IMR-90 (cell line): ENCODE measurements at regions not wholly inside any gene's neighbourhood (a gene's known extent, or its start where the extent isn't known, plus 50 kb on each side); places are given as distances from the start of the nearest gene placed in this dataset.

Source experiments
- ATAC-seq: fragments of 200-7000 bp; cut with Tn5 transposase; 2 replicates; pipeline ENCODE4 v1.9.1; 2020; ENCODE audit warnings: low read depth, mild to moderate bottlenecking, moderate library complexity
- BruUV-seq: library from RNA; stranded (reverse); fragments of 400-500 nt; replicated peaks from 2 replicates; lab custom pipeline; 2021; lab: Mats Ljungman, UMichigan
- CTCF ChIA-PET: fragments of 300-600 bp; formaldehyde crosslinking; extraction: SDS; loops from one replicate; lab custom pipeline; 2021; ENCODE audit warnings: antibody characterized with exemption; lab: Yijun Ruan, JAX
- POLR2A ChIA-PET: fragments of 300-600 bp; sonication (Branson Sonifier 250); formaldehyde crosslinking; loops from one replicate; lab custom pipeline; 2022; ENCODE audit warnings: antibody characterized with exemption; ENCODE audit not compliant: unreplicated experiment; lab: Charles Lee
- DNase-seq: peaks from one replicate; pipeline ENCODE4 v3.0.0; 2013
- H2AFZ ChIP-seq: replicated peaks from 2 replicates; pipeline ENCODE3; 2013; ENCODE audit warnings: low read length, mild to moderate bottlenecking; ENCODE audit not compliant: poor library complexity
- H2AK5ac ChIP-seq: 2 replicates; pipeline ENCODE4 v1.6.1; 2013; ENCODE audit warnings: low read depth, low read length, inconsistent platforms
- H2AK9ac ChIP-seq: replicated peaks from 2 replicates; pipeline ENCODE3; 2013; ENCODE audit warnings: mild to moderate bottlenecking, low read depth, low read length, moderate library complexity; ENCODE audit not compliant: poor library complexity
- H2BK120ac ChIP-seq: 2 replicates; pipeline ENCODE4 v1.6.1; 2013; ENCODE audit warnings: low read depth, low read length, inconsistent platforms
- H2BK15ac ChIP-seq: 3 replicates; pipeline ENCODE4 v1.6.1; 2013; ENCODE audit warnings: low read depth, low read length, inconsistent platforms
- H2BK20ac ChIP-seq: 2 replicates; pipeline ENCODE4 v1.6.1; 2013; ENCODE audit warnings: low read depth, mild to moderate bottlenecking, inconsistent platforms, low read length, moderate library complexity
- H2BK5ac ChIP-seq: 2 replicates; pipeline ENCODE4 v1.6.1; 2013; ENCODE audit warnings: mild to moderate bottlenecking, low read depth, low read length, inconsistent platforms; ENCODE audit not compliant: poor library complexity, severe bottlenecking
- H3K14ac ChIP-seq: replicated peaks from 2 replicates; pipeline ENCODE4 v1.6.1; 2013; ENCODE audit warnings: low read depth, low read length, inconsistent platforms
- H3K18ac ChIP-seq: 2 replicates; pipeline ENCODE4 v1.6.1; 2013; ENCODE audit warnings: low read depth, low read length, control low read depth
- H3K23ac ChIP-seq: 2 replicates; pipeline ENCODE4 v1.6.1; 2013; ENCODE audit warnings: low read depth, low read length, inconsistent platforms
- H3K27ac ChIP-seq: 2 replicates; pipeline ENCODE4 v1.5.1; 2013; ENCODE audit warnings: mild to moderate bottlenecking, control low read depth, low read length; ENCODE audit not compliant: insufficient read depth
- H3K27me3 ChIP-seq: 2 replicates; pipeline ENCODE4 v1.6.1; 2013; ENCODE audit warnings: low read length; ENCODE audit not compliant: control insufficient read depth, insufficient read depth
- H3K36me3 ChIP-seq: 2 replicates; pipeline ENCODE4 v1.6.1; 2013; ENCODE audit warnings: low read length, mixed read lengths; ENCODE audit not compliant: control insufficient read depth, insufficient read depth
- H3K4ac ChIP-seq: 2 replicates; pipeline ENCODE4 v1.6.1; 2013; ENCODE audit warnings: low read depth, low read length, inconsistent platforms
- H3K4me1 ChIP-seq: 2 replicates; pipeline ENCODE4 v1.6.1; 2013; ENCODE audit warnings: low read length, mixed read lengths; ENCODE audit not compliant: control insufficient read depth, insufficient read depth
- H3K4me2 ChIP-seq: 2 replicates; pipeline ENCODE4 v1.6.1; 2013; ENCODE audit warnings: low read depth, mild to moderate bottlenecking, control low read depth, low read length, moderate library complexity
- H3K4me3 ChIP-seq: 2 replicates; pipeline ENCODE4 v1.5.1; 2013; ENCODE audit warnings: low read depth, mild to moderate bottlenecking, control low read depth, low read length, moderate library complexity; ENCODE audit not compliant: insufficient read depth
- H3K56ac ChIP-seq: 2 replicates; pipeline ENCODE4 v1.6.1; 2013; ENCODE audit warnings: low read length, inconsistent platforms; ENCODE audit not compliant: insufficient read depth; ENCODE audit errors: extremely low read depth
- H3K79me1 ChIP-seq, 2 experiments: 2 replicates each; pipeline ENCODE4 v1.6.1; 2013; ENCODE audit warnings: low read length in 2 of 2, inconsistent platforms in 1 of 2, low read depth in 1 of 2
- H3K9ac ChIP-seq: 2 replicates; pipeline ENCODE4 v1.6.1; 2013; ENCODE audit warnings: low read depth, low read length, control low read depth
- H3K9me1 ChIP-seq: 2 replicates; pipeline ENCODE4 v1.6.1; 2013; ENCODE audit warnings: low read length, inconsistent platforms; ENCODE audit not compliant: insufficient read depth
- H3K9me3 ChIP-seq: 2 replicates; pipeline ENCODE4 v1.6.1; 2013; ENCODE audit warnings: low read length; ENCODE audit not compliant: control insufficient read depth, insufficient read depth
- H4K20me1 ChIP-seq: 2 replicates; pipeline ENCODE4 v1.6.1; 2013; ENCODE audit warnings: low read length, inconsistent platforms; ENCODE audit not compliant: insufficient read depth
- H4K5ac ChIP-seq: 2 replicates; pipeline ENCODE4 v1.6.1; 2013; ENCODE audit warnings: mild to moderate bottlenecking, low read depth, low read length, control low read depth
- H4K8ac ChIP-seq, 2 experiments: 2 replicates each; pipeline ENCODE4 v1.6.1; 2013; ENCODE audit warnings: low read depth in 2 of 2, low read length in 2 of 2, control low read depth in 1 of 2, inconsistent platforms in 1 of 2
- H4K91ac ChIP-seq: 2 replicates; pipeline ENCODE4 v1.6.1; 2013; ENCODE audit warnings: low read depth, low read length, inconsistent platforms; ENCODE audit not compliant: insufficient read depth
- BHLHE40 ChIP-seq: fragments of 150-350 bp; IDR thresholded peaks from 2 replicates; pipeline ENCODE4 v1.6.1; 2016; ENCODE audit warnings: mild to moderate bottlenecking, low read depth, low read length
- FOS ChIP-seq: fragments of 150-350 bp; IDR thresholded peaks from 2 replicates; pipeline ENCODE4 v1.6.1; 2016; ENCODE audit warnings: low read depth, low read length
- MAZ ChIP-seq: IDR thresholded peaks from 2 replicates; pipeline ENCODE4 v1.6.1; 2012; ENCODE audit warnings: low read depth, mild to moderate bottlenecking, low read length, improper control_type of control experiment, moderate library complexity, borderline replicate concordance
- NFE2L2 ChIP-seq: fragments of 150-350 bp; IDR thresholded peaks from 2 replicates; pipeline ENCODE4 v1.6.1; 2016; ENCODE audit warnings: low read depth, mild to moderate bottlenecking, low read length
- POLR2A ChIP-seq: IDR thresholded peaks from 2 replicates; pipeline ENCODE4 v1.6.1; 2012; ENCODE audit warnings: mild to moderate bottlenecking, low read depth, low read length
- RAD21 ChIP-seq: IDR thresholded peaks from 2 replicates; pipeline ENCODE4 v1.6.1; 2012; ENCODE audit warnings: low read length, improper control_type of control experiment
- SMC3 ChIP-seq: fragments of 150-350 bp; IDR thresholded peaks from 2 replicates; pipeline ENCODE4 v1.6.1; 2016; ENCODE audit warnings: low read depth, mild to moderate bottlenecking, antibody characterized with exemption, low read length, moderate library complexity
- WGBS, 2 experiments: methylation state at CpG; one replicate each; pipeline versions ENCODE4 v1.1.5 to v1.1.7; 2013; ENCODE audit warnings: missing lambda C conversion rate in 2 of 2; ENCODE audit not compliant: insufficient read length in 1 of 2; ENCODE audit errors: extremely low coverage in 2 of 2; 5-methylcytosine and 5-hydroxymethylcytosine counted together
- dilution Hi-C: fragments of 300-500 bp; cut with HindIII; formaldehyde crosslinking; loops from one replicate; pipeline ENCODE4 v1.14.3; 2018; ENCODE audit warnings: low sequenced_read_pairs; ENCODE audit not compliant: unreplicated experiment
- in situ Hi-C: fragments of 300-500 bp; cut with MboI; formaldehyde crosslinking; loops from 3 replicates; pipeline ENCODE4 v1.14.3; 2019; ENCODE audit warnings: low sequenced_read_pairs, inconsistent platforms, mixed read lengths
- intact Hi-C: fragments of 100-400 bp; cut with micrococcal nuclease; formaldehyde crosslinking; loops from 2 replicates; pipeline ENCODE4 v1.10.0; 2022
- TF ChIP-seq, protein P1 (sequence below): conservative IDR thresholded peaks from 2 replicates; pipeline ENCODE4 v1.5.1; 2012; ENCODE audit warnings: mild to moderate bottlenecking, low read depth, low read length, improper control_type of control experiment

DNA sequence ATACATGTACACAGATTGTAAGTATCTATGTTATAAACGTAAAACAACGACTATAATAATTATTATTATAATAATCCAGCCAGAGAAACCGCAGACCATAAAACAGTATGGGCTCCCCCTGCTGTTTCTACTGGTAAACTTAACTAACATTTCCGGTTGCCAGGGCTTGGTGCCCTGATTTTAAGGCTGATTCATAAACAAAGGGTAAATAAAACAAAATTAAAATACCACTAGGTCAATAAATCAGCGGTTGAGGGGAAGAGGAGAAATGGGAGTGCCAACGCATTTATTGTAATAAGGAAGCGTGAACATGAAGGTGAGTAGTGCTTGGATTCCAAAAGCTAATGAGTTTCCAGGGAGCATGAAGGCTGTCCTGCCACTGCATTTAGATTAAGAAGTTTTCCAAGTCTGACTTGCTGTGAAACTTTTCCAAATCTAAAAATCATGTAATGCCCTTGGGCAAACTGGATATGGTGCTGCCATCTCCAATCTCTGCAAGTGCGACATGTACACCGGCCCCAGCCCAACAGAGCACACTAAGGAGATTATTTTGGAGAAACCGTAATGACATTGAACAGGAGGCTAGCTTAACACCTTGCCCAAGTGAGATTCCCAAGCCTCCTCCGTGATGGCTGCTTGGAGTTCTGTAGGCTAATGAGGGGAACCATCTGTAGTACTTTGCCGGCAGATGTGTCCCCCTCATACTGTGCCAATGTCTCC is 50.7 kb upstream of the HNRNPA3 start:
- Histone ChIP-seq H4K5ac (no peak overlapping the region), H3K9me1 (no peaks in the 10 kb centered on the region), H2AFZ (peak overlapping the region; percentile 2), H3K36me3 (no peaks in the 10 kb centered on the region), H3K27ac (no peak overlapping the region), H3K9me3 (no peaks in the 10 kb centered on the region), H3K18ac (no peak overlapping the region), H2BK5ac (no peak overlapping the region), H2AK9ac (no peak overlapping the region), H3K79me1 (peaks cover 0 to 8% of the 10 kb centered on the region in 2 experiments; a peak in 2 of 4 replicates), H3K56ac (no peak overlapping the region), H2BK120ac (no peak overlapping the region), H2AK5ac (no peak overlapping the region), H4K8ac (peak overlapping the region in 1 of 2 experiments; percentile 53; a peak in 1 of 4 replicates), H2BK20ac (no peak overlapping the region), H2BK15ac (no peak overlapping the region), H3K27me3 (no peaks in the 10 kb centered on the region), H3K14ac (no peak overlapping the region), H3K23ac (no peak overlapping the region), H3K4me3 (no peak overlapping the region), H4K20me1 (no peaks in the 10 kb centered on the region), H3K9ac (0 out of 2 replicates have a peak overlapping the region, but pooled peaks have one; percentile 32), H3K4ac (peak overlapping the region; percentile 15; the same call in 1 of the 2 replicates), H3K4me1 (peaks cover 6% of the 10 kb centered on the region), H3K4me2 (0 out of 2 replicates have a peak overlapping the region, but pooled peaks have one; percentile 48), H4K91ac (no peak overlapping the region)
- WGBS, 2 experiments: 50% methylated on average over 2 of the region's 12 CpGs; no CpG with 5 or more reads in 1 of the 2 experiments
- TF ChIP-seq NFE2L2 (no peak), POLR2A (no peak), BHLHE40 (no peak), RAD21 (0 out of 2 replicates have a peak, but pooled peaks have one; percentile 28), MAZ (no peak), SMC3 (peak; percentile 30), FOS (no peak)
- TF ChIP-seq, protein P1, sequence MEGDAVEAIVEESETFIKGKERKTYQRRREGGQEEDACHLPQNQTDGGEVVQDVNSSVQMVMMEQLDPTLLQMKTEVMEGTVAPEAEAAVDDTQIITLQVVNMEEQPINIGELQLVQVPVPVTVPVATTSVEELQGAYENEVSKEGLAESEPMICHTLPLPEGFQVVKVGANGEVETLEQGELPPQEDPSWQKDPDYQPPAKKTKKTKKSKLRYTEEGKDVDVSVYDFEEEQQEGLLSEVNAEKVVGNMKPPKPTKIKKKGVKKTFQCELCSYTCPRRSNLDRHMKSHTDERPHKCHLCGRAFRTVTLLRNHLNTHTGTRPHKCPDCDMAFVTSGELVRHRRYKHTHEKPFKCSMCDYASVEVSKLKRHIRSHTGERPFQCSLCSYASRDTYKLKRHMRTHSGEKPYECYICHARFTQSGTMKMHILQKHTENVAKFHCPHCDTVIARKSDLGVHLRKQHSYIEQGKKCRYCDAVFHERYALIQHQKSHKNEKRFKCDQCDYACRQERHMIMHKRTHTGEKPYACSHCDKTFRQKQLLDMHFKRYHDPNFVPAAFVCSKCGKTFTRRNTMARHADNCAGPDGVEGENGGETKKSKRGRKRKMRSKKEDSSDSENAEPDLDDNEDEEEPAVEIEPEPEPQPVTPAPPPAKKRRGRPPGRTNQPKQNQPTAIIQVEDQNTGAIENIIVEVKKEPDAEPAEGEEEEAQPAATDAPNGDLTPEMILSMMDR: peak; percentile 57
- ATAC-seq: peak; percentile 42
- intact Hi-C loops: loop anchor here (5.0 kb wide), 2 partner anchors 235 to 380 kb away; no protein-coding TSS in a partner anchor
- DNase-seq: peak; percentile 41
- in situ Hi-C loops: loop anchor here (10.0 kb wide), 2 partner anchors 443 to 593 kb away; no protein-coding TSS in a partner anchor
- ChIA-PET POLR2A (no interaction called here), CTCF (interaction anchor here (1.1 to 2.0 kb wide), 3 partner anchors 13 to 1034 kb away, joined by 4 to 6 read pairs (median 5); no protein-coding TSS in a partner anchor)
- dilution Hi-C loops: no loop called here
- no TSS peak for BruUV-seq
